ENCODE measurements at regions not wholly inside any gene's neighbourhood (a gene's known extent, or its start where the extent isn't known, plus 50 kb on each side); places are given as distances from the start of the nearest gene placed in this dataset.

GRCh38 chr1:73771396-73771795, 426.6 kb downstream of the LRRIQ3 start:
- TF ChIP-seq CTCF (IDR thresholded peaks at IDR 0.05; ENCODE audit: insufficient read depth, low read length, poor library complexity, severe bottlenecking): no peak
- no peak for TF ChIP-seq EZH2phosphoT487 (conservative IDR thresholded peaks at IDR 0.05; ENCODE audit: low read length)
